Peyer's patch (tissue), 4 donors: ENCODE measurements at regions not wholly inside any gene's neighbourhood (a gene's known extent, or its start where the extent isn't known, plus 50 kb on each side); places are given as distances from the start of the nearest gene placed in this dataset.

Source experiments
- DNase-seq, 3 donors: peaks; one replicate each; pipeline ENCODE4 v3.0.0-alpha.2; 2017 to 2019
- H3K27ac ChIP-seq, 4 donors: fragments of 200-600 bp; sonication (generic); one replicate each; pipeline ENCODE4 v1.5.1; 2016 to 2019
- H3K27me3 ChIP-seq, 2 donors: fragments of 200-600 bp; sonication (generic); one replicate each; pipeline ENCODE4 v1.5.1; 2019
- H3K36me3 ChIP-seq, 3 donors: fragments of 200-600 bp; sonication (generic); one replicate each; pipeline ENCODE4 v1.5.1; 2016 to 2019
- H3K4me1 ChIP-seq, 4 donors: fragments of 200-600 bp; sonication (generic); one replicate each; pipeline ENCODE4 v1.5.1; 2016 to 2019
- H3K4me3 ChIP-seq, 4 donors: fragments of 200-600 bp; sonication (generic); 1 replicate in 3 of 4; 2 replicates in 1 of 4; pipeline ENCODE4 v1.5.1; 2016 to 2019; ENCODE audit warnings: mild to moderate bottlenecking in 1 of 4
- H3K9me3 ChIP-seq, 4 donors: fragments of 200-600 bp; sonication (generic); one replicate each; pipeline ENCODE4 v1.5.1; 2016 to 2019; ENCODE audit warnings: mild to moderate bottlenecking in 1 of 4
- CTCF ChIP-seq, 6 experiments: fragments of 450-650 bp in 4 of 6; fragments of 200-600 bp in 2 of 6; sonication (generic) in 1 of 6; IDR thresholded peaks; one replicate each; pipeline ENCODE4 v1.5.1; 2017 to 2019; ENCODE audit warnings: antibody characterized with exemption in 6 of 6, mild to moderate bottlenecking in 3 of 6, moderate library complexity in 1 of 6
- POLR2A ChIP-seq, 2 donors: fragments of 450-650 bp; IDR thresholded peaks; one replicate each; pipeline ENCODE4 v1.5.1; 2017; ENCODE audit warnings: antibody characterized with exemption in 2 of 2, mild to moderate bottlenecking in 2 of 2, moderate library complexity in 2 of 2

GRCh38 chr9:134559013-134559412, 82.6 kb upstream of the COL5A1 start:
- TF ChIP-seq POLR2A (IDR thresholded peaks at IDR 0.05) (no peak), CTCF (IDR thresholded peaks at IDR 0.05) (no peak)
- Histone ChIP-seq H3K9me3 (no peaks in the 10 kb centered on the region), H3K36me3 (no peaks in the 10 kb centered on the region), H3K4me1 (no peaks in the 10 kb centered on the region), H3K27me3 (no peaks in the 10 kb centered on the region), H3K27ac (no peak overlapping the region), H3K4me3 (no peak overlapping the region)
- peak in 1 of 3 donors; percentile 21 for DNase-seq

GRCh38 chr9:134560206-134560605, 81.4 kb upstream of the COL5A1 start:
- Histone ChIP-seq H3K27ac (no peak overlapping the region), H3K36me3 (no peaks in the 10 kb centered on the region), H3K9me3 (no peaks in the 10 kb centered on the region), H3K4me3 (no peak overlapping the region), H3K27me3 (no peaks in the 10 kb centered on the region), H3K4me1 (no peaks in the 10 kb centered on the region)
- peak in 2 of 3 donors; percentile 14 to 34 for DNase-seq
- TF ChIP-seq CTCF (IDR thresholded peaks at IDR 0.05) (no peak), POLR2A (IDR thresholded peaks at IDR 0.05) (no peak)

- Histone ChIP-seq H3K27ac (no peak overlapping the region), H3K36me3 (no peaks in the 10 kb centered on the region), H3K9me3 (no peaks in the 10 kb centered on the region), H3K4me1 (no peaks in the 10 kb centered on the region), H3K27me3 (no peaks in the 10 kb centered on the region), H3K4me3 (no peak overlapping the region)
- peak in 1 of 3 donors; percentile 5 for DNase-seq
- no peak for TF ChIP-seq POLR2A (IDR thresholded peaks at IDR 0.05)
- TF ChIP-seq CTCF (IDR thresholded peaks at IDR 0.05) = no peak
Observed at GRCh38 chr9:134560654-134561053, 80.9 kb upstream of the COL5A1 start.

GRCh38 chr9:134561427-134562145, 80.0 kb upstream of the COL5A1 start:
- no peak overlapping the region for H3K27ac ChIP-seq
- no peaks in the 10 kb centered on the region for H3K27me3 ChIP-seq
- no peaks in the 10 kb centered on the region for H3K4me1 ChIP-seq
- no peak overlapping the region for H3K4me3 ChIP-seq
- H3K36me3 ChIP-seq = no peaks in the 10 kb centered on the region
- TF ChIP-seq CTCF (IDR thresholded peaks at IDR 0.05) (no peak), POLR2A (IDR thresholded peaks at IDR 0.05) (no peak)
- peak in 1 of 3 donors; percentile 3 for DNase-seq
- H3K9me3 ChIP-seq = peaks cover 0 to under 1% (median 0%) of the 10 kb centered on the region in 4 donors

- Histone ChIP-seq H3K4me3 (no peak overlapping the region), H3K27ac (no peak overlapping the region), H3K4me1 (no peaks in the 10 kb centered on the region), H3K27me3 (no peaks in the 10 kb centered on the region), H3K9me3 (peaks cover 0 to 7% (median 0%) of the 10 kb centered on the region in 4 donors), H3K36me3 (no peaks in the 10 kb centered on the region)
- peak in 1 of 3 donors; percentile 26 for DNase-seq
- TF ChIP-seq CTCF (IDR thresholded peaks at IDR 0.05) = no peak
- no peak for TF ChIP-seq POLR2A (IDR thresholded peaks at IDR 0.05)
Observed at GRCh38 chr9:134562146-134562849, 79.3 kb upstream of the COL5A1 start.
